Endothelial cell of umbilical vein (primary cell): ENCODE measurements at regions not wholly inside any gene's neighbourhood (a gene's known extent, or its start where the extent isn't known, plus 50 kb on each side); places are given as distances from the start of the nearest gene placed in this dataset.
A peak's percentile ranks its signal among the peaks of the same experiment; 100 is the strongest.

ENCODE experiments used
- BruUV-seq: library from RNA; stranded (reverse); fragments of 400-500 nt; replicated peaks from 2 replicates; lab custom pipeline; 2021; lab: Mats Ljungman, UMichigan
- CTCF ChIA-PET: fragments of 300-600, 350-600 bp; sonication (Branson Sonifier 250); formaldehyde crosslinking; loops from one replicate; lab custom pipeline; 2021; ENCODE audit warnings: antibody characterized with exemption, inconsistent platforms; lab: Charles Lee
- POLR2A ChIA-PET: fragments of 300-600, 350-600 bp; sonication (Branson Sonifier 250); formaldehyde crosslinking; loops from one replicate; lab custom pipeline; 2021; ENCODE audit warnings: antibody characterized with exemption, inconsistent platforms; lab: Charles Lee
- DNase-seq: peaks from one replicate; pipeline ENCODE4 v3.0.0-alpha.2; 2011; ENCODE audit warnings: low read depth, low spot score
- FAIRE-seq: peaks from 2 replicates; lab custom pipeline; 2011; peaks lifted over from hg19 to GRCh38; lab: Jason Lieb, UNC
- H2AFZ ChIP-seq: 2 replicates; pipeline ENCODE4 v1.6.0; 2012; ENCODE audit warnings: low read depth, low read length, control low read depth, inconsistent platforms
- H3K27ac ChIP-seq: 2 replicates; pipeline ENCODE4 v1.5.1; 2011; ENCODE audit warnings: low read depth, mild to moderate bottlenecking, control low read depth, low read length, moderate library complexity; ENCODE audit not compliant: insufficient read depth
- H3K27me3 ChIP-seq, 2 experiments: 2 replicates each; pipeline versions ENCODE4 v1.6.0 to v1.6.1; 2011; ENCODE audit warnings: low read length in 2 of 2, mixed read lengths in 1 of 2; ENCODE audit not compliant: control insufficient read depth in 2 of 2, insufficient read depth in 2 of 2
- H3K36me3 ChIP-seq, 2 experiments: 2 replicates in 1 of 2; 3 replicates in 1 of 2; pipeline ENCODE4 v1.5.1; 2011; ENCODE audit warnings: low read length in 2 of 2, mild to moderate bottlenecking in 1 of 2, moderate library complexity in 1 of 2; ENCODE audit not compliant: control insufficient read depth in 2 of 2, insufficient read depth in 2 of 2; ENCODE audit errors: extremely low read depth in 1 of 2
- H3K4me1 ChIP-seq: 3 replicates; pipeline ENCODE4 v1.5.1; 2011; ENCODE audit warnings: mild to moderate bottlenecking, low read length; ENCODE audit not compliant: control insufficient read depth, insufficient read depth; ENCODE audit errors: extremely low read depth
- H3K4me2 ChIP-seq: 2 replicates; pipeline ENCODE4 v1.6.1; 2011; ENCODE audit warnings: low read length, control low read depth, mixed read lengths; ENCODE audit not compliant: insufficient read depth
- H3K4me3 ChIP-seq, 3 experiments: fragments of 200-600 bp in 1 of 3; sonication (generic), shearing (Covaris generic) in 1 of 3; replicated peaks in 1 of 3; 2 replicates each; pipeline ENCODE4 v1.5.1; 2011 to 2016; ENCODE audit warnings: control low read depth in 3 of 3, low read length in 3 of 3, mild to moderate bottlenecking in 2 of 3, inconsistent platforms in 1 of 3, low read depth in 1 of 3, moderate library complexity in 1 of 3; ENCODE audit not compliant: insufficient read depth in 1 of 3
- H3K79me2 ChIP-seq: 2 replicates; pipeline ENCODE4 v1.6.0; 2012; ENCODE audit warnings: low read length, inconsistent platforms; ENCODE audit not compliant: control insufficient read depth, insufficient read depth
- H3K9ac ChIP-seq: replicated peaks from 2 replicates; pipeline ENCODE3; 2011; ENCODE audit warnings: low read length, control low read depth; ENCODE audit not compliant: insufficient read depth; ENCODE audit errors: extremely low read depth
- H3K9me1 ChIP-seq: replicated peaks from 3 replicates; pipeline ENCODE4 v1.6.0; 2011; ENCODE audit warnings: mild to moderate bottlenecking, low read length; ENCODE audit not compliant: control insufficient read depth, insufficient read depth; ENCODE audit errors: extremely low read depth
- H3K9me3 ChIP-seq: replicated peaks from 2 replicates; pipeline ENCODE4 v1.5.1; 2012; ENCODE audit warnings: low read length, inconsistent platforms; ENCODE audit not compliant: control insufficient read depth, insufficient read depth
- H4K20me1 ChIP-seq: replicated peaks from 2 replicates; pipeline ENCODE3; 2011; ENCODE audit warnings: mild to moderate bottlenecking, low read length; ENCODE audit not compliant: control insufficient read depth, insufficient read depth; ENCODE audit errors: extremely low read depth
- CTCF ChIP-seq, 2 donors: IDR thresholded peaks; 1 replicate in 1 of 2; 2 replicates in 1 of 2; pipeline ENCODE4 v1.5.1; 2011; ENCODE audit warnings: low read length in 2 of 2, mild to moderate bottlenecking in 2 of 2, moderate library complexity in 2 of 2, control low read depth in 1 of 2, inconsistent platforms in 1 of 2, low read depth in 1 of 2; ENCODE audit not compliant: insufficient read depth in 1 of 2; ENCODE audit errors: extremely low read depth in 1 of 2
- EZH2 ChIP-seq: IDR thresholded peaks from 2 replicates; pipeline ENCODE4 v1.6.1; 2012; ENCODE audit warnings: borderline replicate concordance, low read depth, mild to moderate bottlenecking, moderate library complexity, low read length, inconsistent platforms; ENCODE audit not compliant: severe bottlenecking
- GATA2 ChIP-seq: IDR thresholded peaks from 2 replicates; pipeline ENCODE4 v1.7.0; 2011; ENCODE audit warnings: low read depth, mild to moderate bottlenecking, moderate library complexity, mixed read lengths, low read length; ENCODE audit not compliant: insufficient read length, insufficient read depth
- JUN ChIP-seq: IDR thresholded peaks from 2 replicates; pipeline ENCODE4 v1.6.1; 2011; ENCODE audit warnings: borderline replicate concordance, low read depth; ENCODE audit not compliant: insufficient read length, insufficient read depth
- MAX ChIP-seq: IDR thresholded peaks from 2 replicates; pipeline ENCODE4 v1.6.1; 2011; ENCODE audit not compliant: insufficient read depth, insufficient read length
- POLR2A ChIP-seq: IDR thresholded peaks from 2 replicates; pipeline ENCODE4 v1.6.1; 2012; ENCODE audit warnings: low read depth, mild to moderate bottlenecking, control low read depth, low read length
- POLR2AphosphoS5 ChIP-seq: IDR thresholded peaks from 2 replicates; pipeline ENCODE4 v1.6.1; 2012; ENCODE audit warnings: low read depth, mild to moderate bottlenecking, control low read depth, low read length, moderate library complexity; ENCODE audit not compliant: insufficient read depth
- dilution Hi-C: fragments of 300-500 bp; cut with MboI; formaldehyde crosslinking; loops from one replicate; pipeline ENCODE4 v1.15.0; 2019; ENCODE audit warnings: low sequenced_read_pairs; ENCODE audit not compliant: extremely low pct_ligation_motif_present
- intact Hi-C: fragments of 100-400 bp; cut with micrococcal nuclease; formaldehyde crosslinking; loops from one replicate; pipeline ENCODE4 v1.10.0; 2022

- H3K27me3 ChIP-seq = no peaks in the 10 kb centered on the region
- no peak overlapping the region for H3K4me2 ChIP-seq
- TF ChIP-seq CTCF (IDR thresholded peaks at IDR 0.05; ENCODE audit: extremely low read depth in 1 of 2, insufficient read depth in 1 of 2, low read depth in 1 of 2, low read length in 2 of 2) (peak in 1 of 2 donors; percentile 6), GATA2 (no peak), JUN (no peak), MAX (no peak), EZH2 (no peak), POLR2A (no peak), POLR2AphosphoS5 (no peak)
- no peaks in the 10 kb centered on the region for H3K9me3 ChIP-seq
- no peak for FAIRE-seq
- no peaks in the 10 kb centered on the region for H4K20me1 ChIP-seq
- no peak overlapping the region for H2AFZ ChIP-seq
- no peaks in the 10 kb centered on the region for H3K36me3 ChIP-seq
- ChIA-PET CTCF (interaction anchor here (0.6 to 1.4 kb wide), 3 partner anchors 11 to 933 kb away, joined by 3 to 5 read pairs (median 3); no protein-coding TSS in a partner anchor), POLR2A (no interaction called here)
- DNase-seq = peak; percentile 3
- H3K4me3 ChIP-seq = no peak overlapping the region
- H3K9ac ChIP-seq = no peak overlapping the region
- H3K4me1 ChIP-seq = no peaks in the 10 kb centered on the region
- no peaks in the 10 kb centered on the region for H3K9me1 ChIP-seq
- BruUV-seq = no TSS peak
- H3K79me2 ChIP-seq = no peaks in the 10 kb centered on the region
- no peak overlapping the region for H3K27ac ChIP-seq
- dilution Hi-C loops (no loop called here), intact Hi-C loops (no loop called here)
Measured at GRCh38 chr11:37858398-37858797, 1260.4 kb upstream of the RAG2 start.
